ENCODE measurements at regions not wholly inside any gene's neighbourhood (a gene's known extent, or its start where the extent isn't known, plus 50 kb on each side); places are given as distances from the start of the nearest gene placed in this dataset.

GRCh38 chr4:186906722-186907121 is 183.1 kb upstream of the FAT1 start:
- TF ChIP-seq, protein P1, sequence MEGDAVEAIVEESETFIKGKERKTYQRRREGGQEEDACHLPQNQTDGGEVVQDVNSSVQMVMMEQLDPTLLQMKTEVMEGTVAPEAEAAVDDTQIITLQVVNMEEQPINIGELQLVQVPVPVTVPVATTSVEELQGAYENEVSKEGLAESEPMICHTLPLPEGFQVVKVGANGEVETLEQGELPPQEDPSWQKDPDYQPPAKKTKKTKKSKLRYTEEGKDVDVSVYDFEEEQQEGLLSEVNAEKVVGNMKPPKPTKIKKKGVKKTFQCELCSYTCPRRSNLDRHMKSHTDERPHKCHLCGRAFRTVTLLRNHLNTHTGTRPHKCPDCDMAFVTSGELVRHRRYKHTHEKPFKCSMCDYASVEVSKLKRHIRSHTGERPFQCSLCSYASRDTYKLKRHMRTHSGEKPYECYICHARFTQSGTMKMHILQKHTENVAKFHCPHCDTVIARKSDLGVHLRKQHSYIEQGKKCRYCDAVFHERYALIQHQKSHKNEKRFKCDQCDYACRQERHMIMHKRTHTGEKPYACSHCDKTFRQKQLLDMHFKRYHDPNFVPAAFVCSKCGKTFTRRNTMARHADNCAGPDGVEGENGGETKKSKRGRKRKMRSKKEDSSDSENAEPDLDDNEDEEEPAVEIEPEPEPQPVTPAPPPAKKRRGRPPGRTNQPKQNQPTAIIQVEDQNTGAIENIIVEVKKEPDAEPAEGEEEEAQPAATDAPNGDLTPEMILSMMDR (IDR thresholded peaks at IDR 0.05; ENCODE audit: insufficient read depth, low read length, poor library complexity, severe bottlenecking): no peak
- no peak for TF ChIP-seq EZH2phosphoT487 (conservative IDR thresholded peaks at IDR 0.05; ENCODE audit: low read length)

Measured in SU-DHL-6 (cell line).